ENCODE measurements at regions not wholly inside any gene's neighbourhood (a gene's known extent, or its start where the extent isn't known, plus 50 kb on each side); places are given as distances from the start of the nearest gene placed in this dataset.
"Not testable (repeated sequence)": the region's sequence is repeated elsewhere in the genome, so short reads cannot be mapped to it uniquely, and the experiment has no call there.

DNA sequence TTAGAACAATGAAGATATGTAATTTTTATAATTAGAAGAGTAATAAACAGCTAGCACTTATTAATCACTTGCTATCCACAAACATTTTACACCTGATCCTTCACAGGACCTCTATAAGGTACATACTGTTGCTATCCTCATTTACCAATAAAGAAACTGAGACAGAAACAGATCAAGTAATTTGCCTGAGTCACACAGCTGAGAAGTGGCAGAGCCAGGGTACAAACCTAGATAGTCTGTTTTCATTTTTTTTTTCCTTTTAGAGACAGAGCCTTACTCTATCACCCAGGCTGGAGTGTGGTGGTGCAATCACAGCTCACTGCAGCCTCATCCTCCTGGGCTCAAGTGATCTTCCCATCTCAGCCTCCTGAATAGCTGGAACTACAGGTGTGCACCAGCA lies 71.8 kb upstream of the PTH start:
- intact Hi-C loops (cut with DNase I; ENCODE audit: low total_unique reads) = no loop called here
- no peak for DNase-seq
- H3K4me1 ChIP-seq = no peaks in the 10 kb centered on the region
- no peaks in the 10 kb centered on the region for H3K9me3 ChIP-seq
- H3K27ac ChIP-seq = no peak overlapping the region
- no peaks in the 10 kb centered on the region for H3K36me3 ChIP-seq
- no peak overlapping the region for H3K4me3 ChIP-seq
- TF ChIP-seq, protein P1, sequence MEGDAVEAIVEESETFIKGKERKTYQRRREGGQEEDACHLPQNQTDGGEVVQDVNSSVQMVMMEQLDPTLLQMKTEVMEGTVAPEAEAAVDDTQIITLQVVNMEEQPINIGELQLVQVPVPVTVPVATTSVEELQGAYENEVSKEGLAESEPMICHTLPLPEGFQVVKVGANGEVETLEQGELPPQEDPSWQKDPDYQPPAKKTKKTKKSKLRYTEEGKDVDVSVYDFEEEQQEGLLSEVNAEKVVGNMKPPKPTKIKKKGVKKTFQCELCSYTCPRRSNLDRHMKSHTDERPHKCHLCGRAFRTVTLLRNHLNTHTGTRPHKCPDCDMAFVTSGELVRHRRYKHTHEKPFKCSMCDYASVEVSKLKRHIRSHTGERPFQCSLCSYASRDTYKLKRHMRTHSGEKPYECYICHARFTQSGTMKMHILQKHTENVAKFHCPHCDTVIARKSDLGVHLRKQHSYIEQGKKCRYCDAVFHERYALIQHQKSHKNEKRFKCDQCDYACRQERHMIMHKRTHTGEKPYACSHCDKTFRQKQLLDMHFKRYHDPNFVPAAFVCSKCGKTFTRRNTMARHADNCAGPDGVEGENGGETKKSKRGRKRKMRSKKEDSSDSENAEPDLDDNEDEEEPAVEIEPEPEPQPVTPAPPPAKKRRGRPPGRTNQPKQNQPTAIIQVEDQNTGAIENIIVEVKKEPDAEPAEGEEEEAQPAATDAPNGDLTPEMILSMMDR (IDR thresholded peaks at IDR 0.05) = no peak
- no peaks in the 10 kb centered on the region for H3K27me3 ChIP-seq

DNA sequence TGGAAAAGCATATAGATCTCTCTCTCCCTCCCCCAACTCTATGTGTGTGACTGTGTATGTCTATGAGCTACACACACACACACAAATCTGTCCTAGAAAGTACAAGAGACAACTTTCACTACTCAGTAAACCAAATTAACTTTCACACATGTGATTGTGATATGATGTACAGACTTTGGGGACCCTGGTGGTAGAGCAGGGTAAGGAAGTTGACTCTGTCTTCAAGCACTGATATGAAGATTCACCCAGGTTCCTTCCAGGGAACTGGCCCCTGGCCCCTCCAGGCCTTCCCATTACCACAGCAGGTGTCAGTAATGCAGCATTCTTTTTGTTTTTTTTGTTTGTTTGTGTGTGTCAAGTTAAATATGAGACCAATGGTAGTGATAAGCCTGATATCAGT lies 66.1 kb upstream of the PTH start:
- TF ChIP-seq, protein P1 (IDR thresholded peaks at IDR 0.05) = no peak
- Histone ChIP-seq H3K36me3 (no peaks in the 10 kb centered on the region), H3K4me1 (no peaks in the 10 kb centered on the region), H3K27ac (no peak overlapping the region), H3K27me3 (no peaks in the 10 kb centered on the region), H3K4me3 (no peak overlapping the region), H3K9me3 (no peaks in the 10 kb centered on the region)
- intact Hi-C loops (cut with DNase I; ENCODE audit: low total_unique reads) = no loop called here
- no peak for DNase-seq

DNA sequence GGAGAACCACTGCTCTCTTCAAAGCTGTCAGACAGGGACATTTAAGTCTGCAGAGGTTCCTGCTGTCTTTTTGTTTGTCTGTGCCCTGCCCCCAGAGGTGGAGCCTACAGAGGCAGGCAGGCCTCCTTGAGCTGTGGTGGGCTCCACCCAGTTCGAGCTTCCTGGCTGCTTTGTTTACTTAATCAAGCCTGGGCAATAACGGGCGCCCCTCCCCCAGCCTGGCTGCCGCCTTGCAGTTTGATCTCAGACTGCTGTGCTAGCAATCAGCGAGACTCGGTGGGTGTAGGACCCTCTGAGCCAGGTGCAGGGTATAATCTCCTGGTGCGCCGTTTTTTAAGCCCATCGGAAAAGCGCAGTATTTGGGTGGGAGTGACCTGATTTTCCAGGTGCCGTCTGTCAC lies 64.5 kb upstream of the PTH start:
- H3K4me3 ChIP-seq; H3K4me1 ChIP-seq; intact Hi-C loops (cut with DNase I; ENCODE audit: low total_unique reads); H3K27me3 ChIP-seq; DNase-seq; H3K36me3 ChIP-seq; H3K9me3 ChIP-seq; H3K27ac ChIP-seq: not testable (repeated sequence)

DNA sequence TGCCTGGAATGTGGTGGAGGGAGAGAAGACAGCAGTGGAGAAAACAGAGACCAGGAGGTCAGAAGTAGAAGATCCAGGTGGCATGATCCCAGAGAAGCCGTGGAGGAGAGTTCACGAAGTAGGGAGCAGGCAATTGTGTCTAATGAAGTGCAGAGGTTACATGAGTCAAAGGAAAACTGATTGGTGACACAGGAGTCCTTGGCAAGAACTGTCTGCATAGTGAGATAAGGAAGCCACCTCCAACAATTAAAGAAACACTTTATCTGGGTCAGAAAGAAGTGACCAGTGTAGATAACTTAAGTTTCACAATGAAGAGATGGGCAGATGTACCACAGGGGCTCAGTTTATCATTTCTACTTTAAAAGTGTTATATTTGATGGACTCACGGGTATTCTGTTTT lies 57.0 kb upstream of the PTH start:
- H3K36me3 ChIP-seq = no peaks in the 10 kb centered on the region
- H3K27ac ChIP-seq = no peak overlapping the region
- H3K4me1 ChIP-seq = no peaks in the 10 kb centered on the region
- no peak for DNase-seq
- H3K27me3 ChIP-seq = no peaks in the 10 kb centered on the region
- TF ChIP-seq, protein P1 (IDR thresholded peaks at IDR 0.05) = no peak
- no peaks in the 10 kb centered on the region for H3K9me3 ChIP-seq
- H3K4me3 ChIP-seq = no peak overlapping the region
- intact Hi-C loops (cut with DNase I; ENCODE audit: low total_unique reads) = no loop called here

DNA sequence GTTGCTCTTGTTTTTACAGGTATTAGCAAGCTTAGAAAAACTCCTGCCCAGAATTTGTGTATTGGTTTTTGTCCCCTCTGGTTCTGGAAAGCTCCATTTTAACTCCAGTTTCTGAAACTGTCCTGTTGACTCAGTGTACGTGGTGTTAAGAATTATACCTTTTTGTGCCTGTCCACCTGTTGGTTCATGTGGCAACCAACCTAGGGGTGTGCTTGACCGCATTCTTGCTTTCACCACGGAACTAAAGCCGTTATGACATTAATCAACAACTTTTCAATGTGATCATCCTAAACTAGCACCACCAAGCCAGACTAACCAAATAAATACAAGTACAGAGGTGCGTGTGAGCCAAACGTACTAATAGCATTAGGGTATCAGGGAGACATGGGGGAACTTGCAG lies 56.0 kb upstream of the PTH start:
- intact Hi-C loops (cut with DNase I; ENCODE audit: low total_unique reads) = no loop called here
- TF ChIP-seq, protein P1 (IDR thresholded peaks at IDR 0.05) = no peak
- H3K9me3 ChIP-seq = peaks cover 0 to 5% (median 0%) of the 10 kb centered on the region in 3 donors

DNA sequence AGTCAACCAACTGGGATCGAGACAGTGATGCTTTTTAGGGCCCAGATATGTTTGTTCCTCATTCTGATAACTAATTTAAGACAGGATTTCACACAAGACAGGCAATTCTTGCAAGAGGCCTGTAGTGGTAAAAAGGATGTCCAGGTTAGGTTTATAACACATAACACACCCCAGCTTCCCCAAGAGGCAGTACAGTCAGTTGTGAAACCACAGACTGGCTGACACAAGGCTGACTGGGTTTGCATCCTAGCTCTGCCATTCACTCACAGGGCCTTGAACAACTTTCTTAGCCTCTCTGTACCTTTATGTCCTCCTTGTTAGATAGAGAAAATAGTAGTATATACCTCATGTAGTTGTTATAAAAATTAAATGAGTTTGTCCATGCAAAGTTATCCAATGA lies 55.0 kb upstream of the PTH start:
- no peaks in the 10 kb centered on the region for H3K27me3 ChIP-seq
- no peaks in the 10 kb centered on the region for H3K36me3 ChIP-seq
- no peak for DNase-seq
- H3K4me1 ChIP-seq = no peaks in the 10 kb centered on the region
- H3K4me3 ChIP-seq = no peak overlapping the region
- peaks cover 0 to 15% (median 0%) of the 10 kb centered on the region in 3 donors for H3K9me3 ChIP-seq
- H3K27ac ChIP-seq = no peak overlapping the region
- TF ChIP-seq, protein P1 (IDR thresholded peaks at IDR 0.05) = no peak
- intact Hi-C loops (cut with DNase I; ENCODE audit: low total_unique reads) = no loop called here

More for the DNA sequence above, 56.0 kb upstream of the PTH start:
- no peak for DNase-seq
- no peaks in the 10 kb centered on the region for H3K36me3 ChIP-seq
- no peaks in the 10 kb centered on the region for H3K4me1 ChIP-seq
- no peak overlapping the region for H3K4me3 ChIP-seq
- no peak overlapping the region for H3K27ac ChIP-seq
- H3K27me3 ChIP-seq = no peaks in the 10 kb centered on the region

DNA sequence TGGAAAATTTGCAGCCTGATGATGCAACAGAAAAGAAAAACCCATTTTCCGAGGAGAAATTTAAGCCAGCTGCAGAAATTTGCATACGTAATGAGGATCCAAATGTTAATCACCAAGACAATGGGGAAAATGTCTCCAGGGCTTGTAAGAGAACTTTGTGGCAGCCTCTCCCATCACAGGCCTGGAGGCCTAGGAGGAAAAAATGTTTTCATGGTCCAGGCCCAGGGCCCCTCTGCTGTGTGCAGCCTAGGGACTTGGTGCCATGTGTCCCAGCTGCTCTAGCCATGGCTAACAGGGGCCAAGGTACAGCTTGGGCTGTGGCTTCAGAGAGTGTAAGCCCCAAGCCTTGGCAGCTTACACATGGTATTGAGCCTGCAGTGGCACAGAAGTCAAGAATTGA lies 50.3 kb upstream of the PTH start:
- H3K4me1 ChIP-seq; DNase-seq; H3K27me3 ChIP-seq; H3K27ac ChIP-seq; H3K4me3 ChIP-seq; H3K36me3 ChIP-seq; intact Hi-C loops (cut with DNase I; ENCODE audit: low total_unique reads): not testable (repeated sequence)
- H3K9me3 ChIP-seq = peaks cover 0 to 16% (median 0%) of the 10 kb centered on the region in 3 donors

Data from tibial artery (tissue), 4 donors.